ENCODE measurements at regions not wholly inside any gene's neighbourhood (a gene's known extent, or its start where the extent isn't known, plus 50 kb on each side); places are given as distances from the start of the nearest gene placed in this dataset.

- H3K27ac ChIP-seq (ENCODE audit: low read length) = no peak overlapping the region
- H3K27me3 ChIP-seq (ENCODE audit: low read depth, low read length) = no peaks in the 10 kb centered on the region
- no peak overlapping the region for H2AFZ ChIP-seq (ENCODE audit: low read depth, low read length)
- no peak overlapping the region for H3K9ac ChIP-seq (ENCODE audit: low read length)
- H3K4me2 ChIP-seq (ENCODE audit: low read length) = no peak overlapping the region
- no peaks in the 10 kb centered on the region for H3K9me3 ChIP-seq (ENCODE audit: insufficient read depth, low read length)
- H3K79me2 ChIP-seq (ENCODE audit: low read length) = no peaks in the 10 kb centered on the region
- H4K20me1 ChIP-seq (ENCODE audit: insufficient read depth, low read length) = no peaks in the 10 kb centered on the region
- no peak for TF ChIP-seq EZH2phosphoT487 (IDR thresholded peaks at IDR 0.05; ENCODE audit: low read depth)
- TF ChIP-seq, protein P1, sequence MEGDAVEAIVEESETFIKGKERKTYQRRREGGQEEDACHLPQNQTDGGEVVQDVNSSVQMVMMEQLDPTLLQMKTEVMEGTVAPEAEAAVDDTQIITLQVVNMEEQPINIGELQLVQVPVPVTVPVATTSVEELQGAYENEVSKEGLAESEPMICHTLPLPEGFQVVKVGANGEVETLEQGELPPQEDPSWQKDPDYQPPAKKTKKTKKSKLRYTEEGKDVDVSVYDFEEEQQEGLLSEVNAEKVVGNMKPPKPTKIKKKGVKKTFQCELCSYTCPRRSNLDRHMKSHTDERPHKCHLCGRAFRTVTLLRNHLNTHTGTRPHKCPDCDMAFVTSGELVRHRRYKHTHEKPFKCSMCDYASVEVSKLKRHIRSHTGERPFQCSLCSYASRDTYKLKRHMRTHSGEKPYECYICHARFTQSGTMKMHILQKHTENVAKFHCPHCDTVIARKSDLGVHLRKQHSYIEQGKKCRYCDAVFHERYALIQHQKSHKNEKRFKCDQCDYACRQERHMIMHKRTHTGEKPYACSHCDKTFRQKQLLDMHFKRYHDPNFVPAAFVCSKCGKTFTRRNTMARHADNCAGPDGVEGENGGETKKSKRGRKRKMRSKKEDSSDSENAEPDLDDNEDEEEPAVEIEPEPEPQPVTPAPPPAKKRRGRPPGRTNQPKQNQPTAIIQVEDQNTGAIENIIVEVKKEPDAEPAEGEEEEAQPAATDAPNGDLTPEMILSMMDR (IDR thresholded peaks at IDR 0.05; ENCODE audit: low read depth, low read length) = no peak
- no peaks in the 10 kb centered on the region for H3K36me3 ChIP-seq (replicated peaks; ENCODE audit: low read depth, low read length)
- H3K4me3 ChIP-seq (ENCODE audit: low read length) = no peak overlapping the region
- H3K4me1 ChIP-seq (ENCODE audit: low read length) = no peaks in the 10 kb centered on the region
Measured at GRCh38 chr6:155829646-155830045, 374.0 kb upstream of the NOX3 start.

GRCh38 chr6:155828989-155829388 lies 373.4 kb upstream of the NOX3 start:
- Histone ChIP-seq H3K27me3 (ENCODE audit: low read depth, low read length) (no peaks in the 10 kb centered on the region), H2AFZ (ENCODE audit: low read depth, low read length) (no peak overlapping the region), H3K4me2 (ENCODE audit: low read length) (no peak overlapping the region), H3K27ac (ENCODE audit: low read length) (no peak overlapping the region), H3K9me3 (ENCODE audit: insufficient read depth, low read length) (no peaks in the 10 kb centered on the region), H3K36me3 (replicated peaks; ENCODE audit: low read depth, low read length) (no peaks in the 10 kb centered on the region), H3K4me1 (ENCODE audit: low read length) (no peaks in the 10 kb centered on the region), H3K9ac (ENCODE audit: low read length) (no peak overlapping the region), H3K4me3 (ENCODE audit: low read length) (no peak overlapping the region), H3K79me2 (ENCODE audit: low read length) (no peaks in the 10 kb centered on the region), H4K20me1 (ENCODE audit: insufficient read depth, low read length) (no peaks in the 10 kb centered on the region)
- TF ChIP-seq, protein P1 (IDR thresholded peaks at IDR 0.05; ENCODE audit: low read depth, low read length) = no peak

- Histone ChIP-seq H3K4me2 (ENCODE audit: low read length) (no peak overlapping the region), H3K4me3 (ENCODE audit: low read length) (no peak overlapping the region), H3K79me2 (ENCODE audit: low read length) (no peaks in the 10 kb centered on the region), H3K27me3 (ENCODE audit: low read depth, low read length) (no peaks in the 10 kb centered on the region), H3K4me1 (ENCODE audit: low read length) (no peaks in the 10 kb centered on the region), H3K9ac (ENCODE audit: low read length) (no peak overlapping the region), H4K20me1 (ENCODE audit: insufficient read depth, low read length) (no peaks in the 10 kb centered on the region), H3K36me3 (replicated peaks; ENCODE audit: low read depth, low read length) (no peaks in the 10 kb centered on the region), H2AFZ (ENCODE audit: low read depth, low read length) (no peak overlapping the region), H3K27ac (ENCODE audit: low read length) (no peak overlapping the region), H3K9me3 (ENCODE audit: insufficient read depth, low read length) (no peaks in the 10 kb centered on the region)
- no peak for TF ChIP-seq EZH2phosphoT487 (IDR thresholded peaks at IDR 0.05; ENCODE audit: low read depth)
- TF ChIP-seq, protein P1 (IDR thresholded peaks at IDR 0.05; ENCODE audit: low read depth, low read length) = no peak
Measured at GRCh38 chr6:155818698-155819097, 363.1 kb upstream of the NOX3 start.

GRCh38 chr6:155813548-155813947 lies 357.9 kb upstream of the NOX3 start:
- H3K4me2 ChIP-seq (ENCODE audit: low read length) = no peak overlapping the region
- H3K27ac ChIP-seq (ENCODE audit: low read length) = no peak overlapping the region
- H3K79me2 ChIP-seq (ENCODE audit: low read length) = no peaks in the 10 kb centered on the region
- H3K36me3 ChIP-seq (replicated peaks; ENCODE audit: low read depth, low read length) = no peaks in the 10 kb centered on the region
- TF ChIP-seq, protein P1 (IDR thresholded peaks at IDR 0.05; ENCODE audit: low read depth, low read length) = no peak
- TF ChIP-seq EZH2phosphoT487 (IDR thresholded peaks at IDR 0.05; ENCODE audit: low read depth) = no peak
- H4K20me1 ChIP-seq (ENCODE audit: insufficient read depth, low read length) = no peaks in the 10 kb centered on the region
- H2AFZ ChIP-seq (ENCODE audit: low read depth, low read length) = no peak overlapping the region
- H3K9me3 ChIP-seq (ENCODE audit: insufficient read depth, low read length) = no peaks in the 10 kb centered on the region
- no peaks in the 10 kb centered on the region for H3K4me1 ChIP-seq (ENCODE audit: low read length)
- H3K4me3 ChIP-seq (ENCODE audit: low read length) = no peak overlapping the region
- no peak overlapping the region for H3K9ac ChIP-seq (ENCODE audit: low read length)
- H3K27me3 ChIP-seq (ENCODE audit: low read depth, low read length) = no peaks in the 10 kb centered on the region
